Suppressor macrophage treated with lipopolysaccharide for 1 hour (primary cell): ENCODE measurements at regions not wholly inside any gene's neighbourhood (a gene's known extent, or its start where the extent isn't known, plus 50 kb on each side); places are given as distances from the start of the nearest gene placed in this dataset.

Experiments
- DNase-seq, 3 donors: peaks; one replicate each; pipeline ENCODE4 v3.0.0-alpha.2; 2020 to 2022

DNA sequence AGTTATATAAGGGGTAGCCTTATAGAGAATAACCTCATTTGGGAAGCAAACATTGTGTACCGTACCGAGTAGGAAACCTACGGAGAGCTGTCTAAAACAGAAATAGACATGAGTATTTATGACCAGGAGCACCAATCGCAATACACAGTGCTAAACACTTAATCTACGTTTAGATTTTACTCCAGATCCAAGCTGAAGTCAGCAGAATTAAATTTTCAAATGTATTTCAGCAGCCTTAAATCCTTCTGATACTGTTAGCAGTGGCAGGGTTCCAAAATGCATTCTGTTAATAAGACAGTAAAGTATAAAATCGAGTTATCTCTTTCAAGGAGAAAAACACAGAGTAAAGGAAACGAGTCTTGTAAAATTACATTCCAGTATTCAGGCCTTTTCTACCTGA lies 118.1 kb upstream of the ZNF521 start:
- DNase-seq, result no peak

DNA sequence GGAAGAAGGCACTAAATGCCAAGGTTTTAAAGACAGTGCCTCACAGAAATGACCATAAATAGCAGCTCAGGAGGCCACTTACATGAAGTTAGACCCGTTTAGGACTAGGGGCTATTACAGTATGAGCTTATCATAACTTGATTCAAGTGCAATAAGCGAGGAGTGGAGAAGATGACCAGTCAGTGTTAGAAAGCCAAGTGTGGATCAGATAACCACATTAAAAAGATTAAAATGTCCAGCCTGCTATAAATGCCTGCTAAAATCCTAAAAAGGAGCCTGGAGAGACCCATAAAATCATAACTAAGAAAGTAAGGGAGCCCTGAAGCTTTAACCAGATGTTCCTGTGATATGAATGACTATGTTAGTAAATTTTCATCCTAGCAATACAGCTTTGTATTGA lies 117.5 kb upstream of the ZNF521 start:
- DNase-seq, result no peak

DNA sequence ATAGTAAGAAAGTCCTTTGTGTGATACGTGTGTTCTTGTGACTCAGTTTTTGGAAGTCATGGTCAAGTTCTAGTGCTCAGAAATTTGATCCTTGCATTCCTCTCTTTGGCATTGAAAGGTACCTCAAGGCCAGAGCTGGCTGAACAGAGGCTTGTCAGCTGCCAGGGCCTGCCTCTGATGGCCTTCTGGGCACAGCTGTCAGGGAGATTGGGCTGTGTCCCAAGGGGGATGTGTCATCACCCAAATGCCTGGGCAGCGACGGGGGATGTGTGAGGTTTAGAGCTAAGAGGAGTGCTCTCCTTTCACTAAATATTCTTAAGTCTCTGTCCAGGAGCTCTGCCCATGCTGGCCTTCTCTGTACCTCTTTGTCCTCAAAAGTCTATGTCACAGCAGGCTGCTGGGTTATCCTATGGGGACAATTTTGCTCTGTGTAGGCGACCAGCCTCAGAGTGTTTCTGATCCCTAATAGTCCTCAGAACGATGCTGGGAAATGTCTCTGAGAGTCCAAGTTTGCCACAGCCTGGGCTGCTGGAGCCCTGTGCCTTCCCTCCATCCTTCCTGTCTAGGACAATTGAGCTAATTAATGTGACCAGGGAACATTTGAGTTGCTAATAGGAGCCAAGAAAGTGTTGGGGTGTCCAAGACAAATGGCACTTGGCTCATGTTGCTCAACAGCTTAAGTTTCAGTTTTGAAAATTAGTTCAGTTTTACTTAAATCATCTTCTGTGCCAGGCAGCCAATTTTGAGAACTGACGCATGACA lies 115.4 kb upstream of the ZNF521 start:
- no peak for DNase-seq

DNA sequence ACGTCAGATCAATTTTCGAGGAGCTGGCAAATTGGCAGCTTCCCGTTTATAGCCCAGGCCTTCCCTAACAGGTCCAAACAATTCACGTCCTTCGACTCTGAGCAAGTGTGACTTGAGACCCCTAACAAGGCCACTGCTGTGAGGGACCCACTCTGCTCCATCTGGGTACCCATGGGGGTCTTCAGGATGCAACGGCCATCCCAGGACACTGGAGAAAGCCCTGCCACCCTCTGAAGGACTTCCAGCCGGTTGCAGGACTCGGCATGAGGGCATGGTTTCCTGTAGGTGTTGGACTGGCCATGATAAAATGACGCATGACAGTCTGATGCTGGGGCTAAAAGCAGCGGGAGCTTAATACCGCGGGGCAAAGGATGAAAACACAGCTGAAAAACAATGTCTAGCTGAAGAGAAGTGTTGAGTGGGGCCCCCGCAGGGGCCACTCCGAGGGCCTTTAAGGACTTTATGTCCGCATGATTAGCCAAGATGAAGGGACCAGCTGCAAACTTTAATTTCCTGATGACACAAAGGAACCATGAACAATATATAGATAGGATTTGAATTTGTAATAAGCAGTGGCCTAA lies 113.3 kb upstream of the ZNF521 start:
- no peak for DNase-seq

DNA sequence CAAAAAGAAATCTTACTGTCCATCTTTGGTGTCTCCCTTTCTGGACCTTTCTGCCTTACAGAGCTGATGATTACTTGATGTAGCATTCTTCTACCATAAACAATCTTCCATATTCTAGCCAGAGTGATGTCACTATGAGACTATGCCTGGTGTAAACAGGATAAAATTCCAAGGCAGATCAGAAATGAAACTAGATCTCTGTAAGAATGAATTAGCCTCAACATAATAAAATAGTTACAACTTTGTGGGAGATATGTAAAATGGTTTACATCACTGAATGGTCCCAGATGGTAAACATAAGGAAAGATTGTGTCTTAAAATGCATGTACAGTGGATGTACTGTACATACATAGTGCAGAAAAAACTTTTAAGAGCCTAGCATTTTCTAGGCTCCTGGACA lies 112.3 kb upstream of the ZNF521 start:
- DNase-seq, result no peak

DNA sequence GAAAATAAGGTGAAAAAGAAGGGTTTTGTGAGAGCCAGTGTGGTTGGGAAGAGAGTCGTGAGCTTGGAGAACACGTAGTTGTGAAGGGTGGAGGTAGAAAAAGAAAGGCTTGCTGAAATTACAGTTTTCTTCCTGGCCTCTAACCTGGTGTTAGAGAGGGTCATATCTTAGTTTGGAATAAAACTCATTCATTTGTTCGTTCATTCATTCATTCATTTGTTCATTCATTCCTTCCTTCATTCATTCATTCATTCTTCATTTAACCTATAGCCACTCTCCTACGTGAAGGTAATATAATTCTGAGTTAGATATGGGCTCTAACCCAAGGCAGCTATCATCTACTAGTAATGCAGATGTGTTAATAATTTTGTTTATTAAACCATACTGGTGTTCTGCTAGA lies 111.8 kb upstream of the ZNF521 start:
- DNase-seq, result no peak

DNA sequence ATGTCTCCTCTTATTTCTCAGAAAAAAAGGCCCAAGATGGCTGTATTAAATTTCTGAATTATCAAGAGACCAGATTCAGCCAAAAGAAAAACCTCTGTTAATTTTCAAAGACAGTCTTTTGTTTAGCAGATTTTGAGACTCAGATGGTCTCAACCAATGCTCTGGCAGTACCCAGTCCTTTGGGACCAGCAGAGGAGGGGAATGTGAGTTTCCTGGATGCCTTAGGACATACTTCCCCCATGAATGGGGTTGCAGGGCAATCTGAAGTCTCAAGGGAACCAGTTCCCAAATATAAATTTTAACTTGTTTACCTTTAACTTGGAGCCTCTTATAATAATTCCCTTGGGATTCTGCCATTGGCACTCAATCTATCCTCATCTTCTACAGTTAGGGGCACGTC lies 107.8 kb upstream of the ZNF521 start:
- DNase-seq, result no peak

DNA sequence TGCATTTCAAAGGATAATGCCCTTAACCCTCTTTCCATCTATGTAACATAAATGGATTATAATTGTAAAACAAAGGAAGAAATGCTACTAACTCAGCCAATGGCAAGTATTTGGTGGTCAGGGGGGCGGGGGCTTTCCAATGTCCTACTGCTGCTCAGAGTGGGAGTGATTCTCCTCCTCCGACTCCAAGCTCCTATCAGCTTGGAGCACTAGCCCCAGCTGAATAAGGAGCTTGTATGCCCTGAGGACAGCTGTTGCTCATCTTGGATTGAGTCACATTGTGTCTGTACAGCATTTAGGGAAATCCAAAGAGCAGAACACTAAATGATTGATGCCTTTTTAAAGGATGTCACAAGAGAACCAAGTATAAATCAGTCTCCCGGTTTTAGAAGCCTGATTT lies 105.6 kb upstream of the ZNF521 start:
- peak; percentile 32 to 66 (median 60) for DNase-seq

DNA sequence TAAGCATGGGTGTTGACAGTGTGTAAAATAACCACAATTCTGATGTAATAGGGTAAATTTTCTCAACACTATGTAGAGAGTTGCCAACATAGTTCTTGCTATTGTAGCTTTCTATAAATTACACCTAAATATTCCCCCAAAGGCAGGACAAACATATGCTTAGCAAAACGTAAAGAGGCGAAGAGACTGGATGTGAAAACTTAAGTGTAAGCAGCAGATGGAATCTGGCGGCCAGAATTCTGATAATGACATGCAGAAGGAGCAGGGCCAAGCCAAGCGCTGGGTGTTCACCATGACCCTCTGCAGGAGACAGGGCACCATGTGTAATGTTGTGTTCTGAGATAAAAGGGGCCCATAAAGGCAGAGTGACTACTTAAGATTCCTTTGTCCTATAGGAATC lies 105.2 kb upstream of the ZNF521 start:
- no peak for DNase-seq

DNA sequence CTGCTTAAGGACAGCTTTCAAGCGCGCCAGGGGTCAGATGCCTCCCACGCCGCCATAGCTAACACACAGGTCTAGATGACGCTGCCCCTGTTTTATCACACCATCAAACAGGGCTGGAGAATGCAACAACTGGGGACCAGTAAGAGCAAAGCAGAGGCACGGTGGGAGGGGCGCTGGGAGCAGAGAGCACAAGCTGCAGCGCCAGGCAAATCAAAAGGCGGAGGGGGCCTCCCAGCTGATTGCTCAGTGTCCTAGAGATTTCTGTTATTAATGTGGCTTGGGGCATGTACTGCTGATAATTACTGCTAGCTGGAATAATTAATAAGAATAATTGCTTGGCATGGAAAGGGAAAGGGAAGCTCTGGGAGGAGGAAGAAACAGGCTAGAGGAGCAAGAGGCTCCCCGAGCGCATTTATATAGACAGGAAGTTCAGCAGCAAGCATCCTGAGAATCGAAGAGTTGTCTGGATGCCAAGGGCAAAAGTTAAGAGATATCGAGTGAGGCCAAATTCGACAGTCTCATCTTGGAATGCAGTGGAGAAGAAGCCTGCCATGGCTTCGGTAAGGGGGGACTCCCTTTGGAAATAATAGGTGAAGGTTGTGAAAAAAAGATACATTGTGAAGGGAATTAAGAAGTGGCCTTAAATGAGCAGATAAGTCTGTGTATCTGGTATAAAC lies 104.5 kb upstream of the ZNF521 start:
- no peak for DNase-seq

DNA sequence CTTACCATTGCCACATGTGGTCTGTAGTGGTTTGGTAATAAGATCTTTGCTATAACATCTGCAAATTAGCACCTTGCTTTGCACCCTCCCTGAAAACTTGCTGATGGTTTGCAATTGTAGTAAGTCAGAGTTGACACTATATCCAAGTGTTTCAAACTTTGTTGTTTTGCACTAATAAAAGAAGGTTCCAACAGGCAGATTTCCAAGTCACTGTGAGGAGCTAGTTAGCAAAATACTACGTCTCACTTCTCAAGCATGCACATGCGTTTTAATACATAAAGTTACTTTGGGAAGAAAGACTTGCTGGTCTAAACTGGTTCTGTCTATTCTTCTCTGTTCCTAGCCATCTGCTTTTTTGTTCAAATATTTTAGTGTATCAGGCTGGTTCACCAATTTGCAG lies 103.7 kb upstream of the ZNF521 start:
- DNase-seq, result no peak

DNA sequence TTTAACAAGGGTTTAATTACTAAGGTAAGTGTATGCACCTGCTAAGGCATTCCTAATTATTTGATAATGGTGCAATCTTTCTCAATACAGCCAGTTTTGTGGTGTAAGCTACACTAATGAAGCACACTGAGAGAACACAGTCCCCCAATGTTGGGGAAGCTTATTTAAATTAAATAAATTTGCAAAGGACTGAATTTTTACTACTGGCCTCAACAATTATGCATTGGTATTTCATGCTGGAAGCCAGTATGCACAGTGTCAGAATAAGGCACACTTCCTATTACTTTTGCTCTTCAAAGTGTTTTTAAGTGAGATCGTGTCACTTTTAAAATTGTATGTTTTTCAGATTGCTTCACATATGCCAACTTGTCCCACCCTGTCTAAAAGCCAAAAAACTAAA lies 103.2 kb upstream of the ZNF521 start:
- DNase-seq, result no peak

DNA sequence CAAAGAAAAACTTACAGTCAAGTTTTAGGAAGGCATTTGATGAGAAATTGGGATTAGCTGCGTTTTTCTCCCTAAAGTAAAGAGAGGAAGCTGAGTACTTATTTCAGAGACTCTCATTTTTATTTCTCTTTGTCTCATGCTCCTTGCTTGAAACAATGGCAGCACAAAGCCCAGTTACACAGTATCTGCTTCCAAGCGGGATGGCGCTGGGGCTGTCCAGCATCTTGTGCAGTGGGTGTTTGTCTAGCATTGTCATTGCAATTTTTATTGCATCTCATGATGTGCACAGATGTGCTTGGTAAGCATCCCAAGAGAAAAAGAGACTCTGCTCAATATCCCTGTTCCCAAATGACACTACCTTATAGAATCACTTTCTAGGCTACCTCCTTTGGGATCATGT lies 102.8 kb upstream of the ZNF521 start:
- no peak for DNase-seq

DNA sequence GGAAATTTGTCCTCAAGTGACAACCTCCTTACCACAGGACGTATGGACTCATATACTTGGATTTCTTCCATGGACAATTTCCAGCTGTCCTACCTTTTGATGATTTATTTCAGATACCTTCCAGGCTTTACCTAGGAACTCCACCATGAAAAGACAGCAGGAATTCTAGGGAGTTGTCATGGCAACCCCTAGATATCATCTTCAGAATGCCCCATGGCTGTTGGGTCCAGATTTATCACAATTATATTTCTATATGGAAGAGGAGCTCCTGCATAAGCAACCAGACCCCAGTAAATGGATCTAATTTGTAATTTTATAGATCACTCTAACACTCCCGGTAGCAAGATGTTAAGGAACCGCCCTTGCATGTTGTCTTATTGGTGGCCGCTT lies 102.3 kb upstream of the ZNF521 start:
- no peak for DNase-seq

DNA sequence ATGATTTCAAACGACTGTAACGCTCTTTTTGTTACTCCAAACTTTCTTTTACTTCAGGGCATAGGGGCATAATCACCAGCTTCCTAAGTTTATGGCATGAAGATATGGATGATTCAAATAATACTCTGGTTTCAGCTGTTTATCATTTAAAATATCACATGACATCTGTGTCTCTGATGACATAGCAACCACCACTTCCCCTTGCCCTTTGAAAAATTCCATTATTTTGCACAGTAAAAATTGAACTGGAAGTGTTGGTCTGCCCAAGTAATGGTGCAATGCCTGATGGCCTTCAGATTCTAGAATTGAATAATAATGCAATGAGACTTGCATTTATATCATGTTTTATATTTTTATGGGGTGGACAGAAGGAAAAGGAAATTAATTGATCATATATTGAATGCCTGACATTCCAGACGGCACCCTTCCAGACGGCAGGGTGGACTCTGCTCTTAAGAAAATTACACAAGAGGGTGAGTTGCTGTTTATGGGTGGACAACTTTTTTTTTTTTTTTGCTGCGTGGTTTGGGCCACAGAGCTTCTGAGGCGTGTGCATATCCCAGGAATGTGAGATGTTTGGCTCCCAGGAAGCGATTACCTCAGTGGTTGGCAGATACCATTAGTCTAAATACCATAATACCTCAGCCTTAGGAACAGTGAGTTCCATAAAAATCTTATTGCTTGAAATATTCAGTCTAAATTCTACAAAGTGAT lies 101.7 kb upstream of the ZNF521 start:
- DNase-seq, result peak; percentile 36 to 58 (median 49)

DNA sequence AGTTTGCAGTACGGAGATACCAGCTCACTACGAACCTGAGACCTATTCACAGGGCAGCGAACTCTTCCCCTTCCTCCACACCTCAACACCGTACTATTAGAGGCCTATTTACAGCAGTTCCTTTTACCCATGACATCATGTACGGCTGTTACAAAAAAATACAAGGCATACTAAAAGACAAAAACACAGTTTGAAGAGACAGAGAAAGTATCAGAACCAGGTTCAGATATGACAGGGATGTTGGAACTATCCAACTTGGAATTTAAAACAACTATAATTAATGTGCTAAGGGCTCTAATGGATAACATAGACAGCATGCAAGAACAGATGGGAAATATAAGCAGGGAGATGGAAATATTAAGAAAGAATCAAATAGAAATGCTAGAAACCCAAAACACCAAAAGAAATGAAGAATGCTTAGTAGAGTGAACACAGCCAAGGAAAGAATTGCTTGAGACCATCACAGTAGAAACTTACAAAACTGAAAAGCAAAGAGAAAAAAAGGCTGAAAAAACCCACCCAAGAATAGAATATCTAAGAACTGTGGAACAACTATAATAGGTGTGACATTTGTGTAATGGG lies 99.2 kb upstream of the ZNF521 start:
- DNase-seq, result no peak

DNA sequence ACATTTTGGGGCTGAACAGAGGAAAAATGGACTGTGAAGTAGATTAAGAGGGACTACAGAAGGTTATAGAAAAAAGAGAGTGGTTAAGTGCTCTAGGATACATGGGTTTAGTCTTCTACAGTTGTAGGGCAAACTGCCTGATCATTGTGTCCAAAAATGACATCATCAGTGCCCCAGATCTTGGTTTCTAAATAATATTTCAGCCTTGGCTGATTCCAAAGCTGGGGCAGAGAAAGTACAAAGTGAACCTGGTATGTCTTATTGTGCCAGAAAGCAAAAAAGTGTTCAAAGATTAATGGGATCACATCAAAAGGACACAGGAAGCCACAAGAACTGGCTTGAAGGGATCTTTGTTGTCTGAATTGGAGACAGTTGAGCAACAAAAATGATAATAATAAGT lies 97.1 kb upstream of the ZNF521 start:
- DNase-seq, result no peak

DNA sequence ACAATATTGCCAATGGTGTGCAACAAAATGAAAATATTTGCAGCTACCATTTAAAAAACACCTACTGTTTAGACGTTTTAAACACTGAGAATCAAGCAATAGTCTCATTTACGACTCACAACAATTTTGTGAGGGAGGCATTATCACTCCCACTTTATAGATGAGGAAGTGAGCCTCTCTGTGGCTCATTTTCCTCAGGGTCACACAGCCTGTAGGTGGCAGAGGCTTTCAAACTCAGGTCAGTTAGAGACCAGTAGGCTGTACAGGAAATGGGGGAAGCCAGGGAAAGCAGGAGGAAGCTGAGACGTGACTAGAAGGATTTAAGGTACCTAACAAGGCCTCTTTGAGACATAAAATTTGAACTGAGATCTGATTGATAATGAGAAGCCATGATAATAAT lies 95.0 kb upstream of the ZNF521 start:
- DNase-seq, result peak; percentile 24 to 52 (median 33)

DNA sequence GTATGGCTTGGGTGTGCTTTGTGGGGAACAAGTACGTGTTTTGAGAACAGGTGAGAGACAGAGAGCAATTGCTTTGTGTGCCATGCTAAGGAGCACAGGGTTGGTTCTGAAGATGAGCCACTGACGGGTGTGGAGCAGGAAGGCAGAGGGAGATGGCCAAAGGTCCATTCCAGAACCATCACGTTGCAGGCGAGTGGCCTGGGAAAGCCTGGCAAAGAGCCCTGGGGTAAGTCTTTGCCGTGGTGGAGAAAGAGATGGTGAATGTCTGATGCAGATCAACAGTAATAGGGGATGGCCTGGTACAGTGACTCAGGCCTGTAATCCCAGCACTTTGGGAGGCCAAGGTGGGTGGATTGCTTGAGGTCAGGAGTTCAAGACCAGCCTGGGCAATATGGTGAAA lies 93.5 kb upstream of the ZNF521 start:
- DNase-seq, result no peak

DNA sequence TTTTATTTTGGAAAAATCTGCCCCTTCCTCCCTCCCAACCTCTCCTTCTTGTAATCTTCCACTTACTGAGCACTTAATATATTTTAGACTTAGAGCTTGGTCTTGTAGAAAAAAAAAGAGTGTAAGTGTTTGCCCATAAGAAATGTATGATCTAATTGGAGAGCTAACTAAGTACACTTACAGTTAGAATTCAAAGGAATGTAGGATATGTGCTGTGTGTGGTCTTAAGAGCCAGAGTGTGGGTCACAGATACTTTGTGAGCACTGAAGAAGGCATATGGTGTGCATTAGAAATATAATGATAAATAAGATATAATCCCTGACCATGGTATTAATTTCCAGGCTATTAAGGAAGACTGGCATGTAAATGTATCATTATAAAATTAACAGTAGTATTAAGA lies 91.8 kb upstream of the ZNF521 start:
- DNase-seq, result no peak

DNA sequence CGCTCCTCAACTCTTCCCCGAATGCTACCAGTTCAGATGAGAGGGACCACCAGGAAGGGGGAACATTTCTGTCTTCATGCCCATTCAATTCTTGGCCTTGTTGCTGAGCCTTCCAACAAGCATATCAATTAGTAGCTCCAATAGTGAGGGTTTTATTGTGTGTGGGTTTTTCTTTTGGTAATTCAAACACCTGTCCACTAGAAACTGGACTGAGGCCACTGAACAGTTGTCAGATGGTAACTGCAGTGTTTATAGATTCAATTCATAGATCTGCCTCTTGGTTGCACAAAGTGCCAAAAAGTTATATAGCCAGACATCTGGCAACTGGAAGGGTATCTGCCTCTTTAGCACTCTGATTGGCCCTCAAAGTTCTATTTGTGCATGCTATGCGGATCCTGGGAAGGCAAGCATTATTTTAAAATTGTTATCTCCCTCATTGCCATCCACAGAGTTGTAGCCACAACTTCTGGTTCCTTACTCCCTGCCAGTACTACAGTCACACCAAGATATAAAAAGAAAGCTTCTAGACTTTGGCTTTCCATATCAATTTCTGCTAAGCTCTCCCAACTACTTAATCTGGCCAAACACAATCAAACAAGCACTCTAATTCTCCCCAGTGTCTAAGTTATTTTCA lies 83.3 kb upstream of the ZNF521 start:
- DNase-seq, result no peak

DNA sequence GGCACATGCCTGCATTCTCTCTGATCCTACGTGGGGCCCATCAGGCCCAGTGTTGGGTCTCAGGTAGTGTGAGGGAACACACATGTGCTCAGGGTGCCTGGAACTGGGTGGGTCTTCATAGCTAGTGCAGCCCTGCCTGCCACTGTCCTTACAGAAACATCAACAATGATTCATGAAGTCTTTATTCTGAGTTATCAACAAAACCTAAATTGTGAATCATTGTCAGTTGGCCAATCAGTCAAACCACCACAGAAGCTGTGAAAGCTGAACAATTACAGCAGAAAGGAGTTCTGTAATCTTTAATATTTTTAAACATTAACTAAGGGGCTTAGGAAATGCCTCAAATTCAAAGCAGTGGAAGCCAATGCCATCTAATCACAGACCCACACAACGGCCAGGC lies 82.8 kb upstream of the ZNF521 start:
- DNase-seq, result no peak

DNA sequence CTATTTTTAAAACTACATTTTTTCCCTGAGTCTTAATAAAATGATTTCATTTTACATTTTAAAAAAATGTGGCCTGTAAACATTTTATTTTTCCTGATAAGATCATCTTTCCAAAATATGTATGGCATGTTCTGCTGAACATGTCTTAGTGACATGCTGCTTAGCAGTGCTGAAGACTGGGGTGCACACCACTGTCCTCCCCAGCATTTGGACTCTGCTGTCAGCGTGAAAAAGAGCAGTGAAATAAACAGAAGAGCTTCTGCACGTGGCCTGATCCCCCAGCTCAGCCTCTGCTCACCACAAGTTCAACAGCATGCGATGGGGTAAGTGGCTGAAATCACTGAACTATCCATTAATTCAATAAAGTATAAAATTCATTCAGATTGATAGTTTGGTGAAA lies 81.6 kb upstream of the ZNF521 start:
- DNase-seq, result no peak
